AG10803 (cell line): ENCODE measurements at regions not wholly inside any gene's neighbourhood (a gene's known extent, or its start where the extent isn't known, plus 50 kb on each side); places are given as distances from the start of the nearest gene placed in this dataset.

Experiments
- DNase-seq: peaks from one replicate; pipeline ENCODE4 v3.0.0; 2010; ENCODE audit warnings: low read depth
- H3K4me3 ChIP-seq: 2 replicates; pipeline ENCODE4 v1.5.1; 2011; ENCODE audit warnings: mild to moderate bottlenecking, low read length, control low read depth
- TF ChIP-seq, protein P1 (sequence below): conservative IDR thresholded peaks from 2 replicates; pipeline ENCODE4 v1.5.1; 2011; ENCODE audit warnings: mild to moderate bottlenecking, low read length, control low read depth, inconsistent platforms

- no peak for DNase-seq
- H3K4me3 ChIP-seq = no peak overlapping the region
- TF ChIP-seq, protein P1, sequence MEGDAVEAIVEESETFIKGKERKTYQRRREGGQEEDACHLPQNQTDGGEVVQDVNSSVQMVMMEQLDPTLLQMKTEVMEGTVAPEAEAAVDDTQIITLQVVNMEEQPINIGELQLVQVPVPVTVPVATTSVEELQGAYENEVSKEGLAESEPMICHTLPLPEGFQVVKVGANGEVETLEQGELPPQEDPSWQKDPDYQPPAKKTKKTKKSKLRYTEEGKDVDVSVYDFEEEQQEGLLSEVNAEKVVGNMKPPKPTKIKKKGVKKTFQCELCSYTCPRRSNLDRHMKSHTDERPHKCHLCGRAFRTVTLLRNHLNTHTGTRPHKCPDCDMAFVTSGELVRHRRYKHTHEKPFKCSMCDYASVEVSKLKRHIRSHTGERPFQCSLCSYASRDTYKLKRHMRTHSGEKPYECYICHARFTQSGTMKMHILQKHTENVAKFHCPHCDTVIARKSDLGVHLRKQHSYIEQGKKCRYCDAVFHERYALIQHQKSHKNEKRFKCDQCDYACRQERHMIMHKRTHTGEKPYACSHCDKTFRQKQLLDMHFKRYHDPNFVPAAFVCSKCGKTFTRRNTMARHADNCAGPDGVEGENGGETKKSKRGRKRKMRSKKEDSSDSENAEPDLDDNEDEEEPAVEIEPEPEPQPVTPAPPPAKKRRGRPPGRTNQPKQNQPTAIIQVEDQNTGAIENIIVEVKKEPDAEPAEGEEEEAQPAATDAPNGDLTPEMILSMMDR = no peak
These were observed 649.5 kb upstream of the ADGRL2 start for GRCh38 chr1:81151206-81151605.

DNA sequence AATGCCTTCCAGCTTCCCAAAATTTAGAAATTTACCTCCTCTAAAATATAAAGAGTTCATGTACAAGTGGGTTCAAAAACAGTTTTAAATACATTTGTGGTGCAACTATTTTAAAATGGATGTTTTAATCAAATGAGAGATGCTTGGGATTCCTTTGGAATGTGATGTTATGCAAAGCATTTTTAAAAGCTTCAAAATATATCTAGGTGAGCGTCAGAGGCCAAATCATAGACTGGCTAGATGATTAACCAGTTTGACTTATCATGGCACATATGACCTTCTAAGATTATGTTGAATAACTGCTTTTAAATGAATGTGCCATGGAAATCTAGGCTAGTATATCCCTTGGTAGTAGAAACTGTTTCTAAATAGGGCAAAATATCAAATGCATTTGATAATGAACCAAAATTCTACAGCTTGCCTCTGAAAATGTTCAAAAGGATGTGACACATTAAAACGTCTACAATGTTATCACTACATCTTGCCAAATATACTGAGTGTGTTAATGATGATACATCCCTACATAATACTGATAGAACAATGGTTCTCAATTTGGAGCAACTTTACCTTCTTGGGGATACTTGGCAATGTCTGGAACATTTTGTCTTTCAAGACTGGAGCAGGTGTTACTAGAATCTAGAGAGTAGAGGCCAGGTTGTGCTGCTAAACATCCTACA lies 650.9 kb upstream of the ADGRL2 start:
- TF ChIP-seq, protein P1 = no peak
- peak; percentile 12 for DNase-seq
- H3K4me3 ChIP-seq = no peak overlapping the region

DNA sequence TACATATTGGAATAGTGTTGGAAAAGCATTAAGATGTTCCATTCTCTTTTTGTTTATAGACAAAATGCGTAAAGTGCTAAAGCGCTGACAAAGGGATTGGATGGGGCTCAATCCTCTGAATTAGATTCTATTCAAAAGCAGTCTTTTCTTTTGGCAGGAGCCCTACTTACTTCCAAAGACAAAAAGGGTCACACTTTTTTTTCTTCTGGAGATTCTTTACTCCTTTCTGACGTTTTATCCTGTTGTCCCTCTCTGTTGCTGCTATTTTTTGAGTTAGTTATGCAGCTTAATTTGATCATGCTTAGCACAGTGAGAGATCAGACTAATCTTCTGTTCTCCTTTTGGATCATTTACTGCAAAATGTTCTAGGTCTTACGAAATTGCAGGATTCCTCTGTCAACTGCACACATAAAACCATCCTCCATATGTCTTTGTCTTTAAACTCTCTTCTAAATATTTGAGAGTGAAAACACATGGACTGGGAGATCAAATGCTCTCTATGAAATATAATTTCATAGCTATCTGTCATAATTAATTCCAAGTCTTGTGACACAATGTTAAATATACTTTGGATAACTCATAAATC lies 656.4 kb upstream of the ADGRL2 start:
- no peak overlapping the region for H3K4me3 ChIP-seq
- TF ChIP-seq, protein P1 = no peak
- peak; percentile 22 for DNase-seq

DNA sequence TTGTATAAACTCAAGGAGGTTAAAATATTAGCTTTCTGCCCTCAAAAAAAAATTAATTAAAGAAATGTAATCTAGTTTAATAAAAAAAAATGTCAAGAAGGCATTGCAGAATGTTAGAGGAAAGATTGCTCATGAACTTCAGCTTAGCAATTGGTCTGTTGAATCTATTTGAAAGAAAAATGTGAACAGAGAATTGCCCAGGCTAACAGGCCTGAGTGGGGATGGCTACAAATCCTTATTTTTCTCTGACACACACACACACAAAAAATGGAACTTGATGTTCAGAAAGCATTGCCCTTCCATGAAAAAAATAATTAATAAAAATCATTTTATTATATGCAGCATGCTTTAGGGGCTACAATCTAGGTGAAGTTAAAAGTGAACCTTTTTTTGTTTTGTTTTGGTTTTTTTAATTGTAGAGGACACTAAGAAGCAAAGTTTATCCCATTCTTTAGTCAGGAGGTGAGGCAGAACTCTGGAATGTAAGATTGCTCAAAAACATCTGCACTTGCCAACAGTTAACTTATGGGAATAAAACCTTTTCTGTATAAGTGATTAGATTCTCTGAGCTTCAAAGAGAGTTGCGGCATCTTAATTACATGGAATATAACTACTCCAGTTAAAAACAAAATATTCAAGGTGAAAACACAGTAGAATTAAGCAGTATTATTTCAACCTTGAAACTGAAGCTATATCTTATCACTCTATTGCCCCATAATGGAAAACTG lies 658.5 kb upstream of the ADGRL2 start:
- TF ChIP-seq, protein P1 = no peak
- DNase-seq = peak; percentile 59
- H3K4me3 ChIP-seq = no peak overlapping the region

GRCh38 chr1:81135524-81135923 lies 665.2 kb upstream of the ADGRL2 start:
- TF ChIP-seq, protein P1 = no peak
- no peak for DNase-seq
- no peak overlapping the region for H3K4me3 ChIP-seq

GRCh38 chr1:81129776-81130175 lies 671.0 kb upstream of the ADGRL2 start:
- H3K4me3 ChIP-seq = no peak overlapping the region
- TF ChIP-seq, protein P1 = no peak
- no peak for DNase-seq
